ENCODE measurements at regions not wholly inside any gene's neighbourhood (a gene's known extent, or its start where the extent isn't known, plus 50 kb on each side); places are given as distances from the start of the nearest gene placed in this dataset.

DNA sequence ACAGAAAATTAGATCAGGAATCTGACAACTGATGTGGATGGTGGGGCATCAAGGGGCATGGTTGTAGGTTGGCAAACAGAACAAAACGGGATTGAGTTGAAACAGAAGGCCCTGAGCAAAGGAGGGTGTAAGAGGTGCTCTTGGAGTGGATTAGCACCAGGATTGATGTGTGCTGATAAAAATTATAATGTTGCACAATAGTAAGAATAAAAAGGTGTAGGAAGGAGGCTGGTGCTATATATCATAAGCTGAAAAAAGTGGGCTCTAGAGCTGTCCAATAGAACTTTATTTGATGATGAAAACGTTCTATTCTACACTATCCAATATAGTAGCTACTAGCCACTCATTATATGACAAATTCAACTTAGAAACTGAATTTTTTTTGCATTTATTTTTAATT lies 263.1 kb upstream of the GYPC start (continued):
- TF ChIP-seq ZNF416 (CRISPR knock-in tag; IDR thresholded peaks at IDR 0.05) (no peak), JUN (CRISPR knock-in tag; IDR thresholded peaks at IDR 0.05) (no peak)

DNA sequence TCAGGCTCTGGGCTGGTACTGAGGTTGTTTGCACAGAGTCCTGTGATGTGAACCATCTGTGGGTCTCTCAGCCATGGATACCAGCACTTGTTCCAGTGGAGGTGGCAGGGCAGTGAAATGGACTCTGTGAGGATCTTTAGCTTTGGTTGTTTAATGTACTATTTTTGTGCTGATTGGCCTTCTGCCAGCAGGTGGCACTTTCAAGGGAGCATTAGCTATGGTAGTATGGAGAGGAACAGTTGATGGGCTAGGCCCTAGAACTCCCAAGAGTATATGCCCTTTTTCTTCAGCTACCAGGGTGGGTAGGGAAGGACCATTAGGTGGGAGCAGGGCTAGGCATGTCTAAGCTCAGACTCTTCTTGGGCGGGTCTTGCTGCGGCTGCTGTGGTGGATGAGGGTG lies 257.0 kb upstream of the GYPC start:
- DNase-seq (ENCODE audit: low spot score) (no peak), ATAC-seq (no peak)

DNA sequence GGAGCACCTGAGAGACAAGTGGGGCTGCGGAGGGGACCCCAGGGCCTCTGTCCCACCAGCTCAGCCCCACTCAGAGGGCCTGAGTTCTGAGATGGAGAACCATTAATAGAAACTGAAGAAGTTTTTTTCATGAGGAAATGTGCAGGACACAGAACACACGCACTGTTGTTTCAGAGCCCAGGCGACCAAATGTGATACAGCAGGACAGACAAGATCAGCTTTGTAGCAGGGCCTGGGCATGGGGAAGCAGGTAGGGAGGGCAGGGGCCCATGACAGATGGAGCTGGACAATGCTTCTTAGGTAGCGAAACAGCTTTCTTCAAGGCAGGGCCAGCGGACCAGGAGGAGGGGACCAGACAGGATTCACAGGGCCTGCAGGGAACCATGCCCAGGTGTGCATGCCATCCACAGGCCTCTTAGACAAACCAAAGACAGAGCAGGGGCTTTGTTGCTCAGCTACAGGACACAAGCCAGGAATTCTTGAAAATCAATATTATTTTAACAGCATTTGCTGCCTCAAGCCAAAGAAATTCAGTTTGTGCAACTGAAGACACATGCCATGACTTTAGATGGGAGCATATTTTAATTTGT lies 252.8 kb upstream of the GYPC start:
- Mint-ChIP-seq H3K4me1 (no peaks in the 10 kb centered on the region), H3K36me3 (peaks cover 61% of the 10 kb centered on the region), H3K27me3 (ENCODE audit: low read depth) (peaks cover 4% of the 10 kb centered on the region), H3K27ac (no peak overlapping the region), H3K9me3 (peaks cover 86% of the 10 kb centered on the region), H3K4me3 (no peak overlapping the region)
- DNase-seq (ENCODE audit: low spot score) = no peak
- no peak for ATAC-seq
- ChIA-PET CTCF (no interaction called here), POLR2A (no interaction called here)
- no peak for TF ChIP-seq ZNF263 (CRISPR knock-in tag; IDR thresholded peaks at IDR 0.05; ENCODE audit: low read depth)
- no peak for TF ChIP-seq ZNF121 (CRISPR knock-in tag; IDR thresholded peaks at IDR 0.05)
- no peak for TF ChIP-seq ZNF396 (CRISPR knock-in tag; IDR thresholded peaks at IDR 0.05; ENCODE audit: borderline replicate concordance)
- TF ChIP-seq SMAD4 (CRISPR knock-in tag; IDR thresholded peaks at IDR 0.05) = no peak
- TF ChIP-seq, protein P1, sequence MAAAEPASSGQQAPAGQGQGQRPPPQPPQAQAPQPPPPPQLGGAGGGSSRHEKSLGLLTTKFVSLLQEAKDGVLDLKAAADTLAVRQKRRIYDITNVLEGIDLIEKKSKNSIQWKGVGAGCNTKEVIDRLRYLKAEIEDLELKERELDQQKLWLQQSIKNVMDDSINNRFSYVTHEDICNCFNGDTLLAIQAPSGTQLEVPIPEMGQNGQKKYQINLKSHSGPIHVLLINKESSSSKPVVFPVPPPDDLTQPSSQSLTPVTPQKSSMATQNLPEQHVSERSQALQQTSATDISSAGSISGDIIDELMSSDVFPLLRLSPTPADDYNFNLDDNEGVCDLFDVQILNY (CRISPR knock-in tag; IDR thresholded peaks at IDR 0.05) = no peak
- TF ChIP-seq ESRRA (CRISPR knock-in tag; IDR thresholded peaks at IDR 0.05; ENCODE audit: borderline replicate concordance) = no peak
- TF ChIP-seq, protein P2, sequence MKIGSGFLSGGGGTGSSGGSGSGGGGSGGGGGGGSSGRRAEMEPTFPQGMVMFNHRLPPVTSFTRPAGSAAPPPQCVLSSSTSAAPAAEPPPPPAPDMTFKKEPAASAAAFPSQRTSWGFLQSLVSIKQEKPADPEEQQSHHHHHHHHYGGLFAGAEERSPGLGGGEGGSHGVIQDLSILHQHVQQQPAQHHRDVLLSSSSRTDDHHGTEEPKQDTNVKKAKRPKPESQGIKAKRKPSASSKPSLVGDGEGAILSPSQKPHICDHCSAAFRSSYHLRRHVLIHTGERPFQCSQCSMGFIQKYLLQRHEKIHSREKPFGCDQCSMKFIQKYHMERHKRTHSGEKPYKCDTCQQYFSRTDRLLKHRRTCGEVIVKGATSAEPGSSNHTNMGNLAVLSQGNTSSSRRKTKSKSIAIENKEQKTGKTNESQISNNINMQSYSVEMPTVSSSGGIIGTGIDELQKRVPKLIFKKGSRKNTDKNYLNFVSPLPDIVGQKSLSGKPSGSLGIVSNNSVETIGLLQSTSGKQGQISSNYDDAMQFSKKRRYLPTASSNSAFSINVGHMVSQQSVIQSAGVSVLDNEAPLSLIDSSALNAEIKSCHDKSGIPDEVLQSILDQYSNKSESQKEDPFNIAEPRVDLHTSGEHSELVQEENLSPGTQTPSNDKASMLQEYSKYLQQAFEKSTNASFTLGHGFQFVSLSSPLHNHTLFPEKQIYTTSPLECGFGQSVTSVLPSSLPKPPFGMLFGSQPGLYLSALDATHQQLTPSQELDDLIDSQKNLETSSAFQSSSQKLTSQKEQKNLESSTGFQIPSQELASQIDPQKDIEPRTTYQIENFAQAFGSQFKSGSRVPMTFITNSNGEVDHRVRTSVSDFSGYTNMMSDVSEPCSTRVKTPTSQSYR (CRISPR knock-in tag; IDR thresholded peaks at IDR 0.05) = no peak
- TF ChIP-seq, protein P3, sequence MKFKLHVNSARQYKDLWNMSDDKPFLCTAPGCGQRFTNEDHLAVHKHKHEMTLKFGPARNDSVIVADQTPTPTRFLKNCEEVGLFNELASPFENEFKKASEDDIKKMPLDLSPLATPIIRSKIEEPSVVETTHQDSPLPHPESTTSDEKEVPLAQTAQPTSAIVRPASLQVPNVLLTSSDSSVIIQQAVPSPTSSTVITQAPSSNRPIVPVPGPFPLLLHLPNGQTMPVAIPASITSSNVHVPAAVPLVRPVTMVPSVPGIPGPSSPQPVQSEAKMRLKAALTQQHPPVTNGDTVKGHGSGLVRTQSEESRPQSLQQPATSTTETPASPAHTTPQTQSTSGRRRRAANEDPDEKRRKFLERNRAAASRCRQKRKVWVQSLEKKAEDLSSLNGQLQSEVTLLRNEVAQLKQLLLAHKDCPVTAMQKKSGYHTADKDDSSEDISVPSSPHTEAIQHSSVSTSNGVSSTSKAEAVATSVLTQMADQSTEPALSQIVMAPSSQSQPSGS (CRISPR knock-in tag; IDR thresholded peaks at IDR 0.05; ENCODE audit: borderline replicate concordance, low read depth) = no peak
- TF ChIP-seq ZNF671 (CRISPR knock-in tag; IDR thresholded peaks at IDR 0.05) = no peak

More for the DNA sequence above, 257.0 kb upstream of the GYPC start:
- CTCF ChIA-PET = interaction anchor here (1.4 kb wide), 1 partner anchor 378 kb away, joined by 6 read pairs; no protein-coding TSS in a partner anchor
- TF ChIP-seq, protein P4, sequence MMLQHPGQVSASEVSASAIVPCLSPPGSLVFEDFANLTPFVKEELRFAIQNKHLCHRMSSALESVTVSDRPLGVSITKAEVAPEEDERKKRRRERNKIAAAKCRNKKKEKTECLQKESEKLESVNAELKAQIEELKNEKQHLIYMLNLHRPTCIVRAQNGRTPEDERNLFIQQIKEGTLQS (CRISPR knock-in tag; conservative IDR thresholded peaks at IDR 0.05) = no peak
- TF ChIP-seq, protein P5, sequence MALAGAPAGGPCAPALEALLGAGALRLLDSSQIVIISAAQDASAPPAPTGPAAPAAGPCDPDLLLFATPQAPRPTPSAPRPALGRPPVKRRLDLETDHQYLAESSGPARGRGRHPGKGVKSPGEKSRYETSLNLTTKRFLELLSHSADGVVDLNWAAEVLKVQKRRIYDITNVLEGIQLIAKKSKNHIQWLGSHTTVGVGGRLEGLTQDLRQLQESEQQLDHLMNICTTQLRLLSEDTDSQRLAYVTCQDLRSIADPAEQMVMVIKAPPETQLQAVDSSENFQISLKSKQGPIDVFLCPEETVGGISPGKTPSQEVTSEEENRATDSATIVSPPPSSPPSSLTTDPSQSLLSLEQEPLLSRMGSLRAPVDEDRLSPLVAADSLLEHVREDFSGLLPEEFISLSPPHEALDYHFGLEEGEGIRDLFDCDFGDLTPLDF (CRISPR knock-in tag; IDR thresholded peaks at IDR 0.05) = no peak
- TF ChIP-seq CREM (CRISPR knock-in tag; IDR thresholded peaks at IDR 0.05) (no peak), ETV6 (CRISPR knock-in tag; IDR thresholded peaks at IDR 0.05) (no peak), SMAD4 (CRISPR knock-in tag; IDR thresholded peaks at IDR 0.05) (no peak), RORB (CRISPR knock-in tag; IDR thresholded peaks at IDR 0.05) (no peak)
- TF ChIP-seq, protein P6, sequence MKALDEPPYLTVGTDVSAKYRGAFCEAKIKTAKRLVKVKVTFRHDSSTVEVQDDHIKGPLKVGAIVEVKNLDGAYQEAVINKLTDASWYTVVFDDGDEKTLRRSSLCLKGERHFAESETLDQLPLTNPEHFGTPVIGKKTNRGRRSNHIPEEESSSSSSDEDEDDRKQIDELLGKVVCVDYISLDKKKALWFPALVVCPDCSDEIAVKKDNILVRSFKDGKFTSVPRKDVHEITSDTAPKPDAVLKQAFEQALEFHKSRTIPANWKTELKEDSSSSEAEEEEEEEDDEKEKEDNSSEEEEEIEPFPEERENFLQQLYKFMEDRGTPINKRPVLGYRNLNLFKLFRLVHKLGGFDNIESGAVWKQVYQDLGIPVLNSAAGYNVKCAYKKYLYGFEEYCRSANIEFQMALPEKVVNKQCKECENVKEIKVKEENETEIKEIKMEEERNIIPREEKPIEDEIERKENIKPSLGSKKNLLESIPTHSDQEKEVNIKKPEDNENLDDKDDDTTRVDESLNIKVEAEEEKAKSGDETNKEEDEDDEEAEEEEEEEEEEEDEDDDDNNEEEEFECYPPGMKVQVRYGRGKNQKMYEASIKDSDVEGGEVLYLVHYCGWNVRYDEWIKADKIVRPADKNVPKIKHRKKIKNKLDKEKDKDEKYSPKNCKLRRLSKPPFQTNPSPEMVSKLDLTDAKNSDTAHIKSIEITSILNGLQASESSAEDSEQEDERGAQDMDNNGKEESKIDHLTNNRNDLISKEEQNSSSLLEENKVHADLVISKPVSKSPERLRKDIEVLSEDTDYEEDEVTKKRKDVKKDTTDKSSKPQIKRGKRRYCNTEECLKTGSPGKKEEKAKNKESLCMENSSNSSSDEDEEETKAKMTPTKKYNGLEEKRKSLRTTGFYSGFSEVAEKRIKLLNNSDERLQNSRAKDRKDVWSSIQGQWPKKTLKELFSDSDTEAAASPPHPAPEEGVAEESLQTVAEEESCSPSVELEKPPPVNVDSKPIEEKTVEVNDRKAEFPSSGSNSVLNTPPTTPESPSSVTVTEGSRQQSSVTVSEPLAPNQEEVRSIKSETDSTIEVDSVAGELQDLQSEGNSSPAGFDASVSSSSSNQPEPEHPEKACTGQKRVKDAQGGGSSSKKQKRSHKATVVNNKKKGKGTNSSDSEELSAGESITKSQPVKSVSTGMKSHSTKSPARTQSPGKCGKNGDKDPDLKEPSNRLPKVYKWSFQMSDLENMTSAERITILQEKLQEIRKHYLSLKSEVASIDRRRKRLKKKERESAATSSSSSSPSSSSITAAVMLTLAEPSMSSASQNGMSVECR (CRISPR knock-in tag; IDR thresholded peaks at IDR 0.05; ENCODE audit: borderline replicate concordance) = no peak
- TF ChIP-seq, protein P7, sequence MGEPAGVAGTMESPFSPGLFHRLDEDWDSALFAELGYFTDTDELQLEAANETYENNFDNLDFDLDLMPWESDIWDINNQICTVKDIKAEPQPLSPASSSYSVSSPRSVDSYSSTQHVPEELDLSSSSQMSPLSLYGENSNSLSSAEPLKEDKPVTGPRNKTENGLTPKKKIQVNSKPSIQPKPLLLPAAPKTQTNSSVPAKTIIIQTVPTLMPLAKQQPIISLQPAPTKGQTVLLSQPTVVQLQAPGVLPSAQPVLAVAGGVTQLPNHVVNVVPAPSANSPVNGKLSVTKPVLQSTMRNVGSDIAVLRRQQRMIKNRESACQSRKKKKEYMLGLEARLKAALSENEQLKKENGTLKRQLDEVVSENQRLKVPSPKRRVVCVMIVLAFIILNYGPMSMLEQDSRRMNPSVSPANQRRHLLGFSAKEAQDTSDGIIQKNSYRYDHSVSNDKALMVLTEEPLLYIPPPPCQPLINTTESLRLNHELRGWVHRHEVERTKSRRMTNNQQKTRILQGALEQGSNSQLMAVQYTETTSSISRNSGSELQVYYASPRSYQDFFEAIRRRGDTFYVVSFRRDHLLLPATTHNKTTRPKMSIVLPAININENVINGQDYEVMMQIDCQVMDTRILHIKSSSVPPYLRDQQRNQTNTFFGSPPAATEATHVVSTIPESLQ (CRISPR knock-in tag; IDR thresholded peaks at IDR 0.05) = no peak
- no peaks in the 10 kb centered on the region for H3K4me1 Mint-ChIP-seq
- H3K27me3 Mint-ChIP-seq (ENCODE audit: low read depth) = peaks cover 4% of the 10 kb centered on the region
- POLR2A ChIA-PET = no interaction called here
- H3K27ac Mint-ChIP-seq = no peak overlapping the region
- H3K9me3 Mint-ChIP-seq = peaks cover 92% of the 10 kb centered on the region
- no peak overlapping the region for H3K4me3 Mint-ChIP-seq
- peaks cover 65% of the 10 kb centered on the region for H3K36me3 Mint-ChIP-seq

Measured in WTC11 (cell line).